Upper lobe of left lung (tissue), 6 donors: ENCODE measurements at regions not wholly inside any gene's neighbourhood (a gene's known extent, or its start where the extent isn't known, plus 50 kb on each side); places are given as distances from the start of the nearest gene placed in this dataset.

Experiments used
- ATAC-seq, 2 donors: fragments of 200-7000 bp; cut with Tn5 transposase; one replicate each; pipeline ENCODE4 v1.9.1; 2022; ENCODE audit warnings: mild to moderate bottlenecking in 2 of 2, moderate library complexity in 2 of 2; ENCODE audit not compliant: low FRiP score in 2 of 2
- DNase-seq, 2 donors: peaks; one replicate each; pipeline ENCODE4 v3.0.0-alpha.2; 2019 to 2020
- H3K27ac ChIP-seq, 4 donors: fragments of 200-600 bp; sonication (generic); one replicate each; pipeline ENCODE4 v1.5.1; 2016 to 2019
- H3K27me3 ChIP-seq, 4 donors: fragments of 200-600 bp; sonication (generic); one replicate each; pipeline ENCODE4 v1.5.1; 2017 to 2019
- H3K36me3 ChIP-seq, 4 donors: fragments of 200-600 bp; sonication (generic); one replicate each; pipeline ENCODE4 v1.5.1; 2016 to 2019
- H3K4me1 ChIP-seq, 4 donors: fragments of 200-600 bp; sonication (generic); one replicate each; pipeline ENCODE4 v1.5.1; 2018 to 2019
- H3K4me3 ChIP-seq, 4 donors: fragments of 200-600 bp; sonication (generic); one replicate each; pipeline ENCODE4 v1.5.1; 2017 to 2019; ENCODE audit warnings: mild to moderate bottlenecking in 2 of 4, moderate library complexity in 1 of 4
- H3K9me3 ChIP-seq, 4 donors: fragments of 200-600 bp; sonication (generic); one replicate each; pipeline ENCODE4 v1.5.1; 2018 to 2019
- EP300 ChIP-seq, 4 donors: sonication (generic); formaldehyde crosslinking; IDR thresholded peaks; one replicate each; pipeline ENCODE4 v1.5.1; 2017; ENCODE audit warnings: antibody characterized with exemption in 4 of 4, control low read depth in 2 of 4
- POLR2A ChIP-seq, 4 donors: fragments of 450-650 bp; IDR thresholded peaks; one replicate each; pipeline ENCODE4 v1.5.1; 2016 to 2017; ENCODE audit warnings: antibody characterized with exemption in 4 of 4, mild to moderate bottlenecking in 2 of 4
- POLR2AphosphoS5 ChIP-seq, 2 donors: sonication (generic); formaldehyde crosslinking; IDR thresholded peaks; one replicate each; pipeline ENCODE4 v1.5.1; 2017; ENCODE audit warnings: antibody characterized with exemption in 2 of 2
- WGBS, 2 donors: methylation state at CpG; one replicate each; pipeline ENCODE4 v1.1.5; 2017 to 2018; 5-methylcytosine and 5-hydroxymethylcytosine counted together
- TF ChIP-seq, protein P1 (sequence below), 6 experiments: fragments of 450-650 bp in 4 of 6; fragments of 200-600 bp in 2 of 6; sonication (generic) in 2 of 6; IDR thresholded peaks; one replicate each; pipeline ENCODE4 v1.5.1; 2016 to 2019; ENCODE audit warnings: antibody characterized with exemption in 6 of 6
- donor health status: DM: no; HTN: no; CAD: no; lungs with moderate emphysema.
- donor health status: DM: no; HTN: yes; CAD: no; lungs with severe emphysema.

DNA sequence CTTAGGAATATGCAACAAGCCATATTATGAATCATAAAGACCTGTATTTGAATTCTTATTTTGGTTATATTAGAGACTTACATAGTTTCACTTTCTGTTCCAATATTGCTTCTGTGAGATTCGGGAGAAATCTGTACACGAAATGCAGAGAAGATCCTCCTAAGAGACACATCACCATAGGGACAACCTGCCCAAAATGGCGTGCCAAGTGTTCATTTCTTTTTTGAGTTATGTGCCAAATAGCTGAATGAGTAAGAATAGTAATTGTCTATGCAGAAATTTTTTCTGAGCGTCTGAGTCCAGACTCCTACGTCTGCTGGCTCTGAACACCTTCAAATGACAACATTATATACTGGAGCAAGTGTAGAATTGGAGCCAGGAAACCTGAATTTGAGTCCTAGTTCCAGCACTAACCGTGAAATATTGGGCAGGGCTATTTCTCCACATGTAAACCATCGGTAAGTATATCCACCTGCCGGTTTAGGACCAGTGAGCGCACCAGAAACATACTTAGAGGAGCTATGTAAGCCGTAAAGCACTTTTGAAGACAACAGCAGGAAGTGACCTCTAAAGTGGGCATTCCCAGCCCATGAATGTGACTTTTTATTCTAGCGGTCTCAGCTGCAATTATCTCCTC is 163.9 kb upstream of the DMRT1 start:
- no peaks in the 10 kb centered on the region for H3K27me3 ChIP-seq
- DNase-seq (no peak), ATAC-seq (peak; percentile 53 to 63)
- H3K4me3 ChIP-seq = peak overlapping the region; percentile 3 to 46 (median 39)
- peak overlapping the region; percentile 34 to 73 (median 38) for H3K27ac ChIP-seq
- peaks cover 0 to 12% (median 7%) of the 10 kb centered on the region in 4 donors for H3K4me1 ChIP-seq
- TF ChIP-seq EP300 (IDR thresholded peaks at IDR 0.05) (no peak), POLR2AphosphoS5 (IDR thresholded peaks at IDR 0.05) (no peak), POLR2A (IDR thresholded peaks at IDR 0.05) (no peak)
- TF ChIP-seq, protein P1, sequence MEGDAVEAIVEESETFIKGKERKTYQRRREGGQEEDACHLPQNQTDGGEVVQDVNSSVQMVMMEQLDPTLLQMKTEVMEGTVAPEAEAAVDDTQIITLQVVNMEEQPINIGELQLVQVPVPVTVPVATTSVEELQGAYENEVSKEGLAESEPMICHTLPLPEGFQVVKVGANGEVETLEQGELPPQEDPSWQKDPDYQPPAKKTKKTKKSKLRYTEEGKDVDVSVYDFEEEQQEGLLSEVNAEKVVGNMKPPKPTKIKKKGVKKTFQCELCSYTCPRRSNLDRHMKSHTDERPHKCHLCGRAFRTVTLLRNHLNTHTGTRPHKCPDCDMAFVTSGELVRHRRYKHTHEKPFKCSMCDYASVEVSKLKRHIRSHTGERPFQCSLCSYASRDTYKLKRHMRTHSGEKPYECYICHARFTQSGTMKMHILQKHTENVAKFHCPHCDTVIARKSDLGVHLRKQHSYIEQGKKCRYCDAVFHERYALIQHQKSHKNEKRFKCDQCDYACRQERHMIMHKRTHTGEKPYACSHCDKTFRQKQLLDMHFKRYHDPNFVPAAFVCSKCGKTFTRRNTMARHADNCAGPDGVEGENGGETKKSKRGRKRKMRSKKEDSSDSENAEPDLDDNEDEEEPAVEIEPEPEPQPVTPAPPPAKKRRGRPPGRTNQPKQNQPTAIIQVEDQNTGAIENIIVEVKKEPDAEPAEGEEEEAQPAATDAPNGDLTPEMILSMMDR (IDR thresholded peaks at IDR 0.05) = no peak
- no peaks in the 10 kb centered on the region for H3K9me3 ChIP-seq
- WGBS, 2 donors = 26 to 39% methylated on average over 11 of the region's 11 CpGs
- no peaks in the 10 kb centered on the region for H3K36me3 ChIP-seq

DNA sequence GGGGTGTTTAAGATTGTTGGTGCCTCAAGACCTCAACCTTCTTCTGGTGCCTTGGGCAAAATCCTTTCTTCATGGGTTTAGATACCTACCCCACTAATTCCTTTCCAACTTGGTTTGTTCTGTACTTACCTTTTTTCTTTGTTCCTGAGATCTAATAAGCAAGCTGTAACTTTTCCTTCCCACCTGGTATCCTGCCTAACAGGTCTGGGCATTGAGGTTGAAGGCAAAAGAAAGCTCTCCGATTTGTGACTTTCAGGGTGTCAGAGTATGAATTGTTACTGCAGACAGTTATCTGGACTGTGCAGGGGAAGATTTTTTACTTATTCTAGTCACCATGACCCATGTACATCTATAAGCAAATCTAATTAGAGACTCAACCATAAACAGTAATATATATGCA is 162.6 kb upstream of the DMRT1 start:
- WGBS, 2 donors = 92 to 97% methylated on average over 1 of the region's 1 CpG
- Histone ChIP-seq H3K4me3 (no peak overlapping the region), H3K9me3 (no peaks in the 10 kb centered on the region), H3K27ac (no peak overlapping the region), H3K27me3 (no peaks in the 10 kb centered on the region), H3K4me1 (peaks cover 0 to 14% (median 9%) of the 10 kb centered on the region in 4 donors), H3K36me3 (no peaks in the 10 kb centered on the region)
- no peak for TF ChIP-seq POLR2A (IDR thresholded peaks at IDR 0.05)
- TF ChIP-seq, protein P1 (IDR thresholded peaks at IDR 0.05) = no peak
- no peak for TF ChIP-seq EP300 (IDR thresholded peaks at IDR 0.05)
- no peak for TF ChIP-seq POLR2AphosphoS5 (IDR thresholded peaks at IDR 0.05)
- DNase-seq (no peak), ATAC-seq (no peak)

DNA sequence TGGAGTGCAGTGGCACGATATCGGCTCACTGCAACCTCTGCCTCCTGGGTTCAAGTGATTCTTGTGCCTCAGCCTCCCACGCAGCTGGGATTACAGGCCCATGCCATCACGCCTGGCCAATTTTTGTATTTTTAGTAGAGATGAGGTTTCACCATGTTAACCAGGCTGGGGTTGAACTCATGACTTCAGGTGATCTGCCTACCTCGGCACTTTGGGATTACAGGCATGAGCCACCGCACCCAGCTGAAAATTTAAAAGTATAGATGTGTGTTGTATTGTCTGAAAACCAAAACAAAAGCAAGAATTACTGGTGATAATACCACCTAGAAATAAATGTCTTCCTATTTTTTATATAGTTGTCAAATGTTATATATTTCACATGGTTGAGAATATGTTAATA is 162.0 kb upstream of the DMRT1 start:
- peaks cover 0 to 14% (median 9%) of the 10 kb centered on the region in 4 donors for H3K4me1 ChIP-seq
- WGBS, 2 donors = 93 to 94% methylated on average over 6 of the region's 6 CpGs
- DNase-seq = no peak
- H3K4me3 ChIP-seq = no peak overlapping the region
- no peaks in the 10 kb centered on the region for H3K36me3 ChIP-seq
- no peaks in the 10 kb centered on the region for H3K9me3 ChIP-seq
- ATAC-seq = no peak
- no peak overlapping the region for H3K27ac ChIP-seq
- H3K27me3 ChIP-seq = no peaks in the 10 kb centered on the region
- TF ChIP-seq, protein P1 (IDR thresholded peaks at IDR 0.05) = no peak
- TF ChIP-seq EP300 (IDR thresholded peaks at IDR 0.05) (no peak), POLR2AphosphoS5 (IDR thresholded peaks at IDR 0.05) (no peak), POLR2A (IDR thresholded peaks at IDR 0.05) (no peak)

DNA sequence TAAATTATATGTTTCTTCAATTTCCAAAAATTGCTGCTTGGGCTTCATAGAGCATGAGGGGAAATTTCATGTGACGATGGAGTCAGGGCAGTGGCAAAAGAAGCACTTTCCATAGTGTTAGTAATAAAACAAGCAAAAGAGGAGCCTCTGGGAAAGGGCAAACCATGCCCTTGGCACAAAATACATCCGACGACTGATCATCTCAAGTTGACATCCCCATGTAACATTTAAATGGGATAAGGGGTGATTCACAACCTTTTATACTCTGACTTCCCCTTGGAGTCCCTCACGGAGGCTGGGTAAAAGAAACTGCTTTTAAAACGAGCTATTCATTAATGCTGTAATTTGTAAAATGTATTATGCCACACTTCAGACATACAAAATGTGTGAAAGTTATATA is 161.4 kb upstream of the DMRT1 start:
- Histone ChIP-seq H3K4me1 (peaks cover 0 to 14% (median 9%) of the 10 kb centered on the region in 4 donors), H3K36me3 (no peaks in the 10 kb centered on the region), H3K9me3 (no peaks in the 10 kb centered on the region), H3K27me3 (no peaks in the 10 kb centered on the region), H3K27ac (no peak overlapping the region), H3K4me3 (no peak overlapping the region)
- no peak for DNase-seq
- TF ChIP-seq POLR2AphosphoS5 (IDR thresholded peaks at IDR 0.05) (no peak), POLR2A (IDR thresholded peaks at IDR 0.05) (no peak), EP300 (IDR thresholded peaks at IDR 0.05) (no peak)
- TF ChIP-seq, protein P1 (IDR thresholded peaks at IDR 0.05) = no peak
- no peak for ATAC-seq
- 87 to 88% methylated on average over 5 of the region's 5 CpGs for WGBS, 2 donors
